GM12891 (cell line): ENCODE measurements at regions not wholly inside any gene's neighbourhood (a gene's known extent, or its start where the extent isn't known, plus 50 kb on each side); places are given as distances from the start of the nearest gene placed in this dataset.

Experiments used
- POLR2A ChIP-seq: IDR thresholded peaks from 2 replicates; pipeline ENCODE4 v1.6.1; 2011; ENCODE audit warnings: low read depth, low read length, control low read depth
- POLR2AphosphoS5 ChIP-seq: IDR thresholded peaks from 2 replicates; pipeline ENCODE4 v1.6.1; 2011; ENCODE audit warnings: low read depth, low read length, control low read depth
- POU2F2 ChIP-seq: IDR thresholded peaks from 2 replicates; pipeline ENCODE4 v1.6.1; 2011; ENCODE audit warnings: low read depth, mild to moderate bottlenecking, control low read depth, low read length, moderate library complexity
- SPI1 ChIP-seq: IDR thresholded peaks from 2 replicates; pipeline ENCODE4 v1.6.1; 2011; ENCODE audit warnings: low read depth, low read length, control low read depth
- TAF1 ChIP-seq: IDR thresholded peaks from 2 replicates; pipeline ENCODE4 v1.6.1; 2011; ENCODE audit warnings: low read depth, low read length, control low read depth

DNA sequence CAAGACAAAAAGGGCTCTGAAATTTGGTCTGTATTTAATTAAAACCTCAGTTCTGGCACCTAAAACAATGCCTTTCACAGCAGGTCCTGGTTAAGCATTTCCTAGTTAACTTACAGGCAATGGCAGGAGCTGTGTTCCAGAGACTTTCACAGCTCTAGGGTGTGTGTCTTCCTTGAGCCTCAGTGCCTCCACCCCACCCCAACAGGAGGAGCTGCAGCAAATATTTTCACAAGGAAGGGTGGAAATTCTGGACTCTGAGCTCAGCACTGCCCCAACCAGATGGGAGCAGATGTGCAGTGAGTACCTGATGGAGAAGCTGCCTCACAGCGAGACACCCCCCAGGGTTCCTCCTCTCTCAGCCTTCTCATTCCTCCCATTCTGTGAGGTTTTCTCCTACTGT is 106.3 kb upstream of the SPATA12 start:
- TF ChIP-seq POLR2AphosphoS5 (no peak), POLR2A (no peak), POU2F2 (no peak), SPI1 (no peak), TAF1 (no peak)
